ENCODE measurements at regions not wholly inside any gene's neighbourhood (a gene's known extent, or its start where the extent isn't known, plus 50 kb on each side); places are given as distances from the start of the nearest gene placed in this dataset.

- TF ChIP-seq, protein P1, sequence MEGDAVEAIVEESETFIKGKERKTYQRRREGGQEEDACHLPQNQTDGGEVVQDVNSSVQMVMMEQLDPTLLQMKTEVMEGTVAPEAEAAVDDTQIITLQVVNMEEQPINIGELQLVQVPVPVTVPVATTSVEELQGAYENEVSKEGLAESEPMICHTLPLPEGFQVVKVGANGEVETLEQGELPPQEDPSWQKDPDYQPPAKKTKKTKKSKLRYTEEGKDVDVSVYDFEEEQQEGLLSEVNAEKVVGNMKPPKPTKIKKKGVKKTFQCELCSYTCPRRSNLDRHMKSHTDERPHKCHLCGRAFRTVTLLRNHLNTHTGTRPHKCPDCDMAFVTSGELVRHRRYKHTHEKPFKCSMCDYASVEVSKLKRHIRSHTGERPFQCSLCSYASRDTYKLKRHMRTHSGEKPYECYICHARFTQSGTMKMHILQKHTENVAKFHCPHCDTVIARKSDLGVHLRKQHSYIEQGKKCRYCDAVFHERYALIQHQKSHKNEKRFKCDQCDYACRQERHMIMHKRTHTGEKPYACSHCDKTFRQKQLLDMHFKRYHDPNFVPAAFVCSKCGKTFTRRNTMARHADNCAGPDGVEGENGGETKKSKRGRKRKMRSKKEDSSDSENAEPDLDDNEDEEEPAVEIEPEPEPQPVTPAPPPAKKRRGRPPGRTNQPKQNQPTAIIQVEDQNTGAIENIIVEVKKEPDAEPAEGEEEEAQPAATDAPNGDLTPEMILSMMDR (IDR thresholded peaks at IDR 0.05; ENCODE audit: low read depth, low read length), result no peak
- no peak for TF ChIP-seq EZH2phosphoT487 (IDR thresholded peaks at IDR 0.05; ENCODE audit: low read depth)
Measured at GRCh38 chr5:63121471-63121870, 542.9 kb downstream of the LRRC70 start.
